ENCODE measurements at regions not wholly inside any gene's neighbourhood (a gene's known extent, or its start where the extent isn't known, plus 50 kb on each side); places are given as distances from the start of the nearest gene placed in this dataset.

DNA sequence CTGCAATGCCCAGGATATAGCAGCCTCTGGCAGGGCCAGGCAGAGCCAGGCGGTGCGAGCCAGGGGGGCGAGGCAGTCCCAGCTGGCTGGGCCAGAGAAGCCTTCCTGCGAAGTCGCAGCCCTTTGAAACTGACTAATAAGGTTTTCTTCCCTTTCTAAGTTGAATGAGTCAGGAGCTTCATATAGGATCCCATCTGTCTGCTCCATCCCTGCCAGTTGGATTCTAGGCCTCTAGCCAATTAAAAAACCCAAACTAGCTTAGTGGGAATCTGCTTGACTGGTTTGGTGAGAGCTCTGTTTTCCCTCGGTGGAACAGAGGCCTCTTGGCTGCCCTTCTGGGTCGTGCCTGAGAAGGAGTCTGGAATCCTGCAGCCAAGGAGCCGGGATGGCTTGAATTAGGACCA is 70.1 kb upstream of the RAPGEF1 start:
- DNase-seq: no peak

DNA sequence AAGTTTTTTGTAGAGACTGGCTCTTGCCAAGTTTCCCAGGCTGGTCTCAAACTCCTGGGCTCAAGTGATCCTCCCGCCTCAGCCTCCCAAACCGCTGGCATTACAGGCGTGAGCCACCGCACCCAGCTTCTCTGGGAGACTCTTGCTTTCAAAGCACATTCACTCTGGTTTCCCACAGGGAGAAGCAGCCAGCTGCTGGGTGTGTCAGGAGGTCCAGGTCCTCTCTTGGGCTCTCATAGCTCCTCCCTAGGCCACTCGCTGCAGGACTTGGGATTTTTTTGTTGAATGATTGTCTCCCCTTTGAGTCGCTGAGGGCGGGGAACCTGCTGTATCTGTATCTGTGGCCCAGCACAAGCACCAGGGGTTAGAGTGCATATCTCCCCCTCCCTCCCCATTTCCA is 68.4 kb upstream of the RAPGEF1 start:
- DNase-seq: no peak

DNA sequence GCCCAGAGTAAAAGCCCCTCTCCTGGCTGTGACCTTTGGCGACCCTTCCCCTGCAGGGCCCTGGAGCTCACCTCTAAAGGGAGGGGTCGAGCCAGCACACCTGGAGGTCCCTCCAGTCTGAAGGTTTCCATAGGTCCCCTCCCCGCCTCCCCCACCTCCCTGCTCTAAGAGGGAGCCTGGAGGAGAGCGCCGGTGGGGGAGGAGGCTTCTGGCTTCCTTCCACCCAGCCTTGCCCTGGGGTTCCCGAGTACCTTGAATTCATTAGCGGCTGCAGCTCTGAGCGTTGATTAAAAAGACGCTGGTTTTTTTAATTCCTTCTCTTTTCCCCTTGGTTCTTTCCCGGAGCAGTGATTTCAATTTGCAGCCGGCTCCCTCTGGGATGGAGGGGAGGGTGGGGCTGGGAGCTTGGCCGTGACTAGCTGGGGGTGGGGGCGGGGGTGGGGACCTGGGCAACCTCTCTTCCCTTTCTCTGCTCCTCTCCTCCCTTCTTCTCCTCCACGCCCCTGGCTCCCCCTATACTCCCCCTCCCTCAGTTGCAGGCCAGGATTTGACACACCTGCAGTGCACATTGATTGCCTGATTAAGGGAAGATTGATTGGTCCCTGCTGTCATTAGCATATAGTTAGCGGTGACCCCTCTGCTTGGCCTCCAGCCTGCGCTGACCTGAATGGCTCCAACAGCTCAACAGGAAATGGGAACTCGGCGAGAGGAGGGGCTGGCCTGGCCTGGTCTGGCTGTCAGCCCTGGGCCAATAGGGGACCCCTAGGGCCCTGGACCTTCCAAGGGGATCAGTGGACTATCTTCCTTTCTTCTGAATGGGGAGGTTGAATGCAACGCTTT is 67.5 kb upstream of the RAPGEF1 start:
- DNase-seq: no peak

DNA sequence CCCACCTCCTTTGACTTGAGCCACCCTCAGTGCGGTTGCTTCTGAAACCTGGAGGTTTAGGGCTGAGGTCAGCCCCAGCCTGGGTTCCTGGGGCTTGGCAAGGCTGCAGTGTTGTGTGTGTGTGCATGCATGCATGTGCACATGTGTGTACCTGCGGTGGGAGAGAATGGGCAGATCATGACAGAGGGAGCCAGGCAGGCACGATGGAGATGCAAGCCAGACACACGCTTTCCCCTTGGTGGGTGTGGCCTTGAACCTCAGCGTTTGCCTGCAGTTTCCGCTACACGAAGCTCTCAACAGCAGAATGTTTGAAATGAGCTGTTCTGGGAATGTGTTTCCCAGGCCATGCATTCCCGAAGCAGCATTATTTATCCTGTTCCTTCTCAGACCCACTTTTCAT is 65.9 kb upstream of the RAPGEF1 start:
- DNase-seq: no peak

DNA sequence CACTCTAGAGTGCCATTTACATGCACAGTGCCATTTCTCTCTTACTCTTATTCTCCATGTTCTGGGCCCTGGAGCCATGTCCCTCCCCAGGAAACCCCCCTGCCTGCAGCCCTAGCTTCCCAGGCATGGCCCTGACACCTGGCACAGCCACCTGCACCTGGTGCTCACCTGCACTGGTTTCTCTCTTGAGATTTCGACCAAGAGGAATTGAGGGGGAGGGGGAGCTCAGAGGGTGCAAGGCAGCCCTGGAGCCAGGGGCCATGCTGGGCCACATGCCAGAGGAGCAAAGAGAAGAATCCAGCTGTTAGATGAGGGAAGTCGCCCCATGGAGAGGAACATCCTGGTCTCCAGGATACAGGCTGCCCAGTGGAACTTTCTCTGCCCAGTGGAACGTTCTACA is 65.0 kb upstream of the RAPGEF1 start:
- DNase-seq: no peak

DNA sequence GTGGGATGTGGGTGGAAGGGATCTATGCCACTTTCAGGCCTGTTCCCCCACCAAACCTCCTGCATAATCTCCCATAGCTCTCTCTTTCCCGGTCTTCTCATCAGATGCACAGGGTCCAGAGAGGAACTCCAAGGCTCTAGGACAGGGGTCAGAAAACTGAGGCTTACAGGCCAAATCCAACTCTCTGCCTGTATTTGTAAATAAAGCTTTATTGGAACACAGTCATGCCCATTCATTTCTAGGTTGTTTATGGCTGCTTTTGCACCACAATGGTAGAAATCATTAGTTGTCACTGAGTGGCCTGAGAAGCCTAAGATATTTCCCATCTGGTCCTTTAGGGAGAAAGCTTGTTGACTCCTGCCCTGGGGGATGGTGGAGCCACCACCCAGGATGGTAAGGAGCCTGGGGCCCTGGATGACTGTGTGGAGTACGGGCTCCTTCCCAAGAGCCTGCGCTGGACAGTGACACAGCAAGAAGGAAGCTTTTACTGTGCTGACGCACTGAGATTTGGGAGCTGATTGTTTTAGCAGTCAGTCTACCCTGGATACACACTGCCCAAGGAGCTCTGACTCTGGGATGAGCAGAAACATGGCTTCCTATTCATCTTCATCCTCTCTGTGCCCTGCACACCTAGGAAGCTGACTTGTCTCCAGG is 64.0 kb upstream of the RAPGEF1 start:
- no peak for DNase-seq

DNA sequence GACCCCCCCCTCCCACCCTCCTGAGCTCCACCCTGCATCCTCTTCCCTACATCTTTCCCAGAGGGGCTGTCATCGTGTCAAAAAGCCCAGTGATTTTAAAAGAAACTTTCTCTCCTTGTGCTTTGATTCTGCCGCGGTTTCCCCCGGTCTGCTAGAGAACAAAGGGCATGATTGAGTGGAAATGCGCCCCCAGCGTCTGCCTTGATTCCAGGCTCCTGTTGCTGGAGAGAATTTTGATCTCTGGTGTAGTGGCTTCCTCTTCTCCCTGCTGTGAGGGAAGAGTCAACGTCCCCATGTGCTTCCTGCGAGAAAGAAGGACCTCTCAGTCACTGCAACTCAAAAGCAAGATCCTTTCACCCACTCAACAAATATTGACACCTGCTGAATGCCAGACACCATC is 61.9 kb upstream of the RAPGEF1 start:
- no peak for DNase-seq

DNA sequence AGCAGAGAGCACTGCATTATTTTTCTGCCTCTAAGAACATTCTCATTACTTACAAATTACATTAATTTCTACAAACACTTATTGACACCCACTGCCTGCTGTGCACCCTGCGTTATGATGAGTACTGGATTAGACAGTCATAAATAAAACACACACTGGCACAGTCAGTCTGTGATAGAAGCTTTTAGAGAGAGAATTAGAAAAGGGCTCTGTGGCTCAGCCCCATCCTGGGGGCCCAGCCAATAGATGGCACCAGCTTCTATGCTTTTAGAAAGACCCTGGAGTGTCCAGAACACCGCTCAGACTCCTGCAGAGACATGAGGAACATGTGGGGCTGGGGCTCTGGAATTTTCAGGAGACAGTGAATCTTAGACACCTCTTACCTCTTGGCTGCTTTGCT is 61.0 kb upstream of the RAPGEF1 start:
- DNase-seq: no peak

DNA sequence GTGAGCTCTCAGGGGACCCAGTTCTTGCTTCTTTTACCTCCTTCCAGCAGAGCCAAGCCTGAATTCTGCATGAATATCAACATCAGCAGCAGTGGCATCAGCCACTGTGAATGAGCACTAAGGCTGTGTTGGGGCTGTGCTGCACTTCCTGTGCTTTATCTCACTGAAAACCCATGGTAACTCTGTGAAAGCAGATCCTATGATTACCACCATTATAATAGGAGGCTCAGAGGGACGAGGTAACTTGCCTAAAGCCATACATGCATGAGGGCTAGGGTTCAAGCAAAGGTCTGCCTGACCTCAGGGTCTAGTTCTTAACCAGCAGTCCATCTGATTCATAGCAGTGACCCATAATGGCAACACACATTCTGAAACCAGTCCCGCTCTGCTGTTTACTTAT is 60.5 kb upstream of the RAPGEF1 start:
- no peak for DNase-seq

DNA sequence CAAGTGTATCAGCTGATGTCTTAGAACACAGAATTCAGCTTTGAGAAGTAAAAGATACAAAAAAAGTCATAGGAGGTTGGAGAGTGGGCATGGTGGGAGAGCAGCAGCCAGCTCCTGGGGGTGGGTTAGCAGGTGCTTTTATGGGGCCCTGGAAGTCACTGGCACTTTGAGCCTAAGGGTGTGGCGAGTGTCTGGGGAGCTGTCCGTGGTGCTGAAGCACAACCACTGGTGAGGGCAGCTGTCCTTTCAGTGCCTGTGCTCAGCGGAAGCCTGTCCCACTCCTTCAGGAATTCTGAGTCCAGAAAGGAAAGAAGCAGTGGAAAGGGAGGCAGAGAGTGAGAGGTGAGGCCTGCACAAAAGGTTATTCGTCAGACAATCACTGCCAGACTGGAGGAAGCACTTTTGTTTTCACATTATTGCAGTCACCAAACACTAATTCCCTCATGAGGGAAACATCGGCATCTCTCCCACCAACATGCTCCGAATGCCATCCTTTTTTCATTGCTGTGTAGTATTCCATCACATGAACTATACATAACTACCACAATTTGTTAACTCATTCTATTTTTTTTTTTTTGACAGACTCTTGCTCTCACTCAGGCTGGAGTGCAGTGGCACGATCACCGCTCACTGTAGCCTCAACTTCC is 59.4 kb upstream of the RAPGEF1 start:
- DNase-seq: peak; percentile 84

DNA sequence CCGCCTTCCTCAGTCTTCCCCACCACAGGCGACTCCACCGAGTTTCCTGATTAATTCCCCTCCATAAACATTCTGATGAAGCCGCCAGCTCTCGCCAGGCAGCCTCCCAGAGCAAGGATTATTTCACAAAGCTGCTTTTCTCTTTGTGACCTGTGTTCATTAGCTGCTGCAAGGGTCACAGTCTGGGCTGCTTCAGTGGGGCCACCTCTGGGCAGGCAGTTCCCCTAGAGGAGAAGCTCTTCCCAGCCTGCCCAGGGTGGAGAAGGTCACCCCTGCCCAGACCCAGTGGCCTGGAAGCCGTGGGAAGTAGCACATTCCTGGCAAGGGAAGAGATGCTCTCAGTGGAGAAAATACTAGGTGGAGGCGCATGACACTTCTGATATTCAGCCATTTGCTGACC is 58.4 kb upstream of the RAPGEF1 start:
- no peak for DNase-seq

DNA sequence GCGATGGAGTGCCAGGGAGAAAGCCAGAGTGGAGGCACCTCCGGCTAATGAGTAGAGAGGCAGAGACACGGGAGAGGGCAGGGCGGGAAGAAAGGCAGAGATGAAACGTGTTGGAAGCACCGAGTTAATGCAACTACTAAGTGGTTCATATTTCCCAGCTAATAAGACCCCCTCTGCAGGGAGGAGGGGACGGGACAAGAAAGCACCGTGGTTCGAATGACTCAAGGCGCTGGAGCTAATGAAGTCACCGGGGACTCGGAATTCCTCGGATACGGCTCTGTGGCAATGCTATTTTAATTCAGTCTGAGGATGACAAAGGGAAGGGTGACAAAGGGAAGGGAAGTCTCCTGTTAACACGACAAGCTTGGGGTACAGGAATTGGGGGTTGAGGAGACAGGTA is 54.5 kb upstream of the RAPGEF1 start:
- no peak for DNase-seq

DNA sequence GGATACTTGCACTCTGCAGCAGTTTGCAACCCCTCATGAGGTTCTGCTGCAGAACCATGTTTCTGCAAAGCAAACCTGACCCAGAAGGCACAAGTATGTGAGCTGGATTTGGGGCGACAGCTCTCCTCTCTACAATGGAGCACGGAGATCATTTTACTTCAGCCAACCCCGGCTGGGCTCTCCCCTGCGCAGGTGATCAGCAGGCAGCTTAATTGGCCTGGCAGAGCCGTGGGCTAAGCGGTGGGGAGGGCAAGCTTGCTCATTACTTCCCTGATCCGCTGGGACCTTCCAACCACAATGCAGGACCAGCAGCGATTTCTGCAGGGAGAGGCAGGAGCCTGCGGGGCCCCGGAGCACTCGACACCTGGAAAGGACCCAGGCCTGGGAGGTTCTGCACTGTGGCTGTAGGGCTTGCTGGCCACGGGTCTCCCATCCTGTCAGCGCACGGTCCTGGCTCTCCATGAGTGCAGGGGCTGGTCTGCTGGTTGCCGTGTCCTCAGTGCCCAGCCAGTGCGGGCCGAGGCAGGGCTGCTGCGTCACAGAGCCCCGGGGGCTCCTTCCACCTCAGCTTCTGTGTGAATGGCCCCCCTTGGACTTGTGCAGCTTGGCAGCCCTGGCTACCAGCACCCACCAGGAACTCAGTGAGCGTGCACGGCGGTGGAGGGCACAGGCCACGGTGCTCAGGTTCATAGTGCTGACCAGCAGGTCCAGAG is 51.8 kb upstream of the RAPGEF1 start:
- DNase-seq: no peak
